Hepatic stellate cell (primary cell): ENCODE measurements at regions not wholly inside any gene's neighbourhood (a gene's known extent, or its start where the extent isn't known, plus 50 kb on each side); places are given as distances from the start of the nearest gene placed in this dataset.
"Not testable (repeated sequence)": the region's sequence is repeated elsewhere in the genome, so short reads cannot be mapped to it uniquely, and the experiment has no call there.

Experiments
- DNase-seq: peaks from one replicate; pipeline ENCODE4 v3.0.0; 2011; ENCODE audit warnings: low spot score

DNA sequence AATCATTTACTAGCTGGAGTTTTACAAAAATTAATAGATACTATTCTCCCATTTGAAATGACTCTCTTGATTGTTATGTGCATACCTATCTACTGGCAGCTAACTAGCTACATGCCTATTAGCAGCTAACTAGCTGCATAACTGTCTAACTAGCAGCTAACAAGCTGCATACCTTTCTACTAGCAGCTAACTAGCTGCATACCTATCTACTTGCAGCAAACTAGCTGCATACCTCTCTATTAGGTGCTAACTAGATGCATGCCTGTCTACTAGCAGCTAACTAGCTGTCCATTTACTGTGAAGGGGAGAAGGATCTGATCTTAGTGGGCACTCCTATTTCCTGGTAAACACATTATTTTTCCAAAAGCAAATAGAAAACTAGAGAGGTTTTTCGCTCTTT is 439.4 kb upstream of the PFKP start:
- DNase-seq: no peak

DNA sequence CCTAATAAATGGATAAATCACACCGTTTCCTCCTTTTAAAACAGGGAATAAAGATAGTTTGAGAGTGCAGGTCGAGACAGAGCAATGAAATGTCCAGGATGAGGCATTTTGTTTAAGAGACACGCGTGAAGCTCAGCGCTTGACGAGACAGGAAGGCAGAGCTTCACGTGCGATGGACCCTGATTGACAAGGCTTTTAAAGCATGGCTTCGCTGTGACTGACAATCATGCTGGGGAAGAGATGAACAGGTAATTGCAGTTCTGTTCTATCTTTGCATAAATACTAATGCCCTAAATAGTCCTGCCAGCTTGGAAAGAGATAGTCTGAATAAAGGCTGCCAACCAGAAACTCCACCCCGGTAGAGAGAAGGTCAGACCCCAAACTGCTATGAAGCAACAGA is 442.3 kb upstream of the PFKP start:
- DNase-seq: no peak

DNA sequence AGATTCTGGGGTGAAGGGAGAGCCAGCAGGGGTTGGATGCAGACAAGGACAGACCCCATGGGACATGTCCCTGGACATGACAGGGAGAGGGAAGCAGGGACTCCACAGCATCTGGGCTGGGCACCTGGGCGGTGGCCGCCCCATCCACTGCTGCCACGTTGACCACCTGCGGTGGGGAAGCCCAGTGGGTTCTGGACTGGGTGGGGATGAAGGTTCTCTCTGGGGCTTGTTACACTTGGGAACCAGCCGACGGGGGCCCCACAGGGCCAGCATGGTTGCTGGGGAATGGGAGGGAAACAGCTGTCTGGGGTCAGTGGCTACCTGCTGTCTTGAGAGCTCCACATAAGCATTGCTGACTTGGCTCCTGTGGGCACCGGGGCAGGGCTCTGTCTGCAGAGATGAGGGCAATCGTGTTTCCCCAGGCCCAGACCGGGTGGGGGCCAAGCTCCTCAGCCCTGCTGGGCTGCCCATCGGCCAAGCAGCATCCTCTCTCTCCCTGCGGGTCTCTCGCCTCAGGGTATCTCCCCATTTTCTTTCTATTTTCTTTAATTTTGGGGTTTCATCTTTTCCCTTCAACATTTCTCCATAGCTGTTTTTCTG is 443.6 kb upstream of the PFKP start:
- no peak for DNase-seq

DNA sequence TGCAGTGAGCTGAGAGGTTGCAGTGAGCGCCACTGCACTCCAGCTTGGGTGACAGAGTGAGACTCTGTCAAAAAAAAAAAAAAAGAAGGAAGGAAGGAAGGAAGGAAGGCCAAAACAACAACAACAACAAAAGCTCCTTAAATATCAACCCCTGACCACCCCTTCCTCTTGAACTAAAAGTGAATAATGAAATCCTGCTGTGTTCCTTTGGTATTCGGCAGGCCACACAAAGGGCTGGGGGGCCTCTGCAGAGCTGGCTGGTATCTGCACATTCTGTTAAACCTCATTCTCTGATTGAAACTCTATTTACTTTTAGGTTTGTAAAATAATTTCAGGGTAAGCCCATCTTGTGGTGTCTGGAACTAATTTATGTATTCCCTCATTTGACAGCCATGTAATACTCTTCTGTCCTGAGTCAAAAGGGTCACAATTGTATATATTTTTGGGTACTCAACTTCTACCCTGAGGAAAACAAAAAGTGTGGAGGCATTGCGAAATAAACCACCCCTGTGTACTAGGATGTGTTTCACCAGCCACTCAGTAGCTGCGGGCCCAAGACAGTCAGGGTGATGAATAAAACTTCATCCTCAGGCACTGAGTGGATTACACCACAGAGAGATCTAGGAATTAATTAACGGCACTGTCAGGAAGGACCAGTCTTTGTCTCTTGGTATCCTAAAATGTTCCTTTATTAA is 446.4 kb upstream of the PFKP start:
- no peak for DNase-seq

DNA sequence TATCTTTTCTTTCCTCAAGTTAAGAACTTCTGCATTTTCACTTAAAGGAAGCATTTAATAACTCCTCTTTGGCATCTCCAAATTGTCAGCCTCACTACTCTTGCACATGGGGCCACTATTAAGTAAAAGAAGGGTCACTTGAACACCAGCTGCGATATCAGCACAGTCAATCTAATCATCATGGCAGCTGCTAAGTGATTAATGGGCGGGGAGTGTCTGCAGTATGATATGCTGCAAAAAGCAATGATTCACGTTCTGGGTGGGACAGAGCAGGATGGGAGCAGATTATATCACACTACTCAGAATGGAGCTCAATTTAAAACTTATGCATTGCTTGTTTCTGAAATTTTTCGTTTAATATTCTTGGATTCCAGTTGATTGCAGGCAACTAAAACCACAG is 447.4 kb upstream of the PFKP start:
- DNase-seq: no peak

DNA sequence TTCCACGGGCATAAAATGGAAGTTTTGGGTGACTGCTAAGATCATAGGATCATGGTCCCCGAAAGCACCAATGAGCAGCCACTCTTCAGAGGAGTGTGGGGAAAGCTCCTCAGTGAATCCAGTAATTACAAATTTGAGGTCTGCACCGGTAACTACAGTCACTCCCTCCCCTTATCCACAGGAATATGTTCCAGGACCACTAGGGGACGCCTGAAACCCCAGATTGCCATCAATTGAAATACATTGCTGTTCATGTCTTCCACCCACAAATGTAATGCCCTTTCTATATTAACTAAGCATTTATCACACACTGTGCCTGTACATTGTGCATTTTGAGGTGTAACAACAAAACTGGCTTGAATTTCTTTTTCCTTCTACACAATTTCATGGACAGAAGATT is 447.9 kb upstream of the PFKP start:
- no peak for DNase-seq

DNA sequence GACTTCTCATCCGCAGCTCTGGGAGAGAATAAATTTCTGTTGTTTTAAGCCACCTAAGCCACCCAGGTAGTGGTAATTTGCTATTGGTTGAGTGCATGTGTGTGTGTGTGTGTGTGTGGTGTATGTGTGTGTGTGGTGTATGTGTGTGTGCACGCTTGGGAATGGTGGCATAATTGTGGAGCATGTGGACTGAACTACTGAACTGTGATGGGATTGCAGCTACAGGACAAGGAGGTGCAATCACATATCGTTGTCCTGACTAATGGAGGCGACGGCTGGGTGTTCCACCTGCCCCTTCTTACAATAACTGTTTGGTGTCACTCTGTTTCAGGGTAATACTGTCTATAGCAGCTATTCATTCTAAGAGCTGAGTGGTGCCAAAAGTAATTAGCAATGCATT is 448.7 kb upstream of the PFKP start:
- DNase-seq: no peak

DNA sequence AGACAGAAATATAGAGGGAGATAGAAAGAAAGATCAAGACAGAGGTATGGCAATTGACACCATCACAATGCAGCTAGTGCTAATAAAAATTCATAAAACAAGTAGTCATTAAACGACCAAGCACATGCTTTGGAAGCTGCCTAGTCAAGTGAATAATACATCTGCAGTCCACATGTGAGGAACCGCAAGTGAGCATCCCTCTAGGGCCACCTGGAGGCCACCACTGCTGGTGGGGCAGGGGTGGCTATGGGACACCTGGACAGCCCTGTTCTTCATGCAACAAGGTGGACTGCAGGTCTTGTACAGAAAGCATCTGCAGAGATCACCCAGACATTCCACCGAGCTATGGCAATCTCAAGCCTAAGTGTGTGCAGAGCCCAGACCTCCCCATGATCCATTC is 451.1 kb upstream of the PFKP start:
- DNase-seq: no peak

DNA sequence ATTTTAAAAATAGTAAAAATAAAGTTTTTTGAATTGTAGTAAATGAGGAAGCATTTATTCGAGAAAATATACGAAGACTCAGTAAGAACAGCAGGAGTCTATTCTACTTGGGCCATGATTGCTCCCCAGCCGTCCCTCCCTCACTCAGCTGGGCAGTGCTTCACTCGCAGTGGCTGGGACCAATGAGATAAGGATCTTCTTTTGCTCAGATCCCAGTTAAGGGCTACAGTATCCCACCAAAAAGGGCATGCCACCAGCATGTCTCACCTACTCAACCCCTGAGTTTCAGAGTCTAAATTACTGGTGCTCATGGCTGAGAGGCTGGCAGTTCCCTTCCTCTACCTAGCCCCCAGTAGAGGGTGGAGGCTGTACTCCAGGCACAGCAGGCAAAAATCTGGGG is 455.7 kb upstream of the PFKP start:
- no peak for DNase-seq

DNA sequence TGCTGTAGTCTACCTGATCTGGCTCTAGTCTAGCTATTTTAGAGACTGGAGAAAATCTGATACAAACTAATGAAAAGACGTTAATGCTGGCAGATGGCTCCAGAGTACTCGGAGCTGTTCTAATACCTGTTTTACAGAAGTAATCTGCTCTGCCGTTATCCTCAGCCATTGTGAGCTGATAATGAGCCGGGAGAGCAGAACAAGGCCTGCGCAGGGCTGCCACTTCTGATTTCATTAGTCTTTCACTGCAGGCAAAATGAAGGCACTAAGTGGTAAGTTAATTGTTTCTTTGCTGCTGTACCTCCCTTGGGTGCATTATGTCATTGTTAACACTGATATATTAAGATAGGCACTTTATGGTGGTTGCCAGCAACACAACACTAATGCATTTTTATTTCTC is 456.4 kb upstream of the PFKP start:
- no peak for DNase-seq

DNA sequence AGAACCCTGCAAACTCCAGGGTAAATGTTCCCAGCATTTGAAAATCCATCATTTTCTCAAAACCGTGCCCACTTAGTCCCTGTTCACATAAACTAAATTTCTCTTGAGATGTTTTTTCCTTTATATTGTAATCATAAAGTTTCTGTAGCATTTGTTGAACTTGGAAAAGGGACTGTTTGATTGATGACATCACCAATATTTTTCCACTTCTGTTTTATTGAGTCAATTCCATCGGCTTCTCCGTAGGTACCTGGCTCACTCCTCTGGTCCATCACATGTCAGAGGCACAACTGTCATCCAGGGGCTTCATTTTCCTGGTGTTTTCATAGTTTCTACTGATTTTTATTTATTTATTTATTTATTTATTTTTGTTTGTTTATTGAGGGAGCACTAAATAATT is 462.5 kb upstream of the PFKP start:
- no peak for DNase-seq

DNA sequence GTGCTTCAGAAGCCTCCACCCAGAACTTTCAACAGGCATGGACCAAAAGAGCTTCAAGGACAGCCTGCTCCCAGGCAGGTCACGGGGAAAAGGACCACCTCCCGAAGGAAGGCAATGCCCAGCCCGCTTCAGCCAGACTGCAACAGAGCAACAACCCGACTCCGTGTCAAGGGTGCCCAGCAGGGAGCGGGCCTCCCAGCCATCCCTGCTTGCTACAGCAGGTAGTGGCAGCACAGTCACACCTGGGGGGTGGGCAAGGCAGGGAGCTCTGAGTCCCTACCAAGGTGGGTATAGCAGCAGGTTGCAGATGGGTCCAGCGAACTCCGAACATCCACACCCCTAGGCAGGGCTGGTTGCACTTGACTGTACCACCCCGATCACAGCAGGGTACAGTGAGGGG is 467.8 kb upstream of the PFKP start:
- no peak for DNase-seq

DNA sequence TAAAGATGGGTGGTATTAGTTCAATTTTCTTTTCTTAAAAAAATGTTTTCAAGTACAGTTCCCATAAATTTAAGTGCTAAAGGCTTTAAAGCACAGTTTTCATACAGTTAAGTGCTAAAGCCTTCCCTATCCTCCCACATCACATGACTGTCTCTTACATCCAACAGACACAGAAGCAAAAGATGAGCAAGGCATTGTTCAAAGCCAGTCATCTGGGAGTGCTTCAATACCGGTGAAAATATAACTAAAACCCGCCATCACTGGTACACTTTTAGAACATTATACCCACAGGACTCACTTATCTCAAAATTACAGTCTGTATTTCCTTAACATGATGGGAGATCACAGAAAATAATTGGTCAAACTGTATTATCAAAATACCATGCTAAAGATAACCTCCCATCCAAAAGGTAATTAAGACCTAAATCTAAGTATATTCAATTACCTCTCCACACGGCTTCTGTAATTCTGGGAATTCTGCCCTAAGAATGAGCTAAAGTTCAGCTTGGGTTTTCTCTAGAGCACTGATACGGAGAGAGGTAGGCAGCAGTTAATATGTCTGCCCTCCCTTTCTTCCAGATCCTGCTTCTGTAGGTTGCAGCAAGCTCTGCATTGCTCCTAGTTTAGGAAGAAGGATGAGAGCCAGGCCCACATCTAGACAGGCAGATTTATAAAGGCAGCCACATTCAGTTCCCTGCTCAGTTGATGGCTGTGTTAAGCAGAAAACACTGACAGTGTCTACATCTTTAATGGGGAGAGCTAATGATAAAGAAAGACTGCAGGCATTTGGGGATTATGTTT is 474.8 kb upstream of the PFKP start:
- DNase-seq: no peak

DNA sequence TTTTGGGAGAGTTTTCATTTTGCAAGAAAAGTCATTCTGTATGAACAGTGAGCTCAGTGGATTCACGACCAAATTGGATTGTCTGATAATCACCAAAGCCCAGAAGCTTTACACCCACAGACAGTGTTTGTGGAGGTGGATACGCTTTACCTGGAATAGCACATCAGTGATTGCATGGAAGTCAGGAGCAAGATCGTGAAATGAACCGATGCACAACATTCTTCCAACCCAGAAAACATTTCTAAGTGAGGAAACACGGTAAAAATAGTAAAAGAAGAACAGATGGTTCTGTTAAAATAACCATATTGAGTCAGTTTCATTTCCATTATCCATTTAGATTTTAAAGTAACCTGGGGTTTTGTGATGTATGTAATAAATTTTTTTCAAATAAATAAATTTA is 478.2 kb upstream of the PFKP start:
- no peak for DNase-seq

DNA sequence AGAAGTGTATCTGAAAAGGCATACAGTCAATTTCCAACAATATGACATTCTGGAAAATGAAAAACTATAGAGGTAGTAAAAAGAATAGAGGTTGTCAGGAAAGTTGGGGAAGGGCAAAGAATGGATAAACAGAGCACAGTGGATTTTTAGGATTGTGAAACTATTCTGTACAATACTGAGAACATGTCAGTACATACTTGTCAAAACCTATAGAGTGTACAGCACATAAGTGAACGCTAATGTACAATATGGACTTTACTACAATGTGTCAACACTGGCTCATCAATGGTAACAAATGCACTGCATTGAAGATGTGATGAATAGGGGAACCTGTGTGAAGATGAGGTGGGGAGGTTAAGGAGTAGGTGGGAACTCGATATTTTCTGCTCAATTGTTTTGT is 483.0 kb upstream of the PFKP start:
- no peak for DNase-seq

DNA sequence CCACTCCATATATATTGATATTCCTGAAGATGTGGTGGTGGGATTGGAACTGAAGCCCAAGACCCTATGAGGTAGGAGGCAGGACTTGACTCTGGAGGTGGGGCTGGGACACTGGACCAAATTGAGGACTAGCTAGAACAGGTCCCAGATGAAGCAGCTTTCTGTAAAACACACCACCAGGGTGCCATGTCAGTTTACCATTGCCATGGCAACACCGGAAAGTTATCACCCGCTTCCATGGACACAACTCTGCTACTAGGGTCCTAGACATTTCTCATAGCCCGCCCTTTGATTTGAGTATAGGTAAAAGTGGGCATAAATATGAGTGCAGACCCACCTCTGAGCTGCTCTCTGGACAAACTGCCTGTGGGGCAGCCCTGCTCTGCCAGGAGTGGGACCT is 490.5 kb upstream of the PFKP start:
- no peak for DNase-seq

DNA sequence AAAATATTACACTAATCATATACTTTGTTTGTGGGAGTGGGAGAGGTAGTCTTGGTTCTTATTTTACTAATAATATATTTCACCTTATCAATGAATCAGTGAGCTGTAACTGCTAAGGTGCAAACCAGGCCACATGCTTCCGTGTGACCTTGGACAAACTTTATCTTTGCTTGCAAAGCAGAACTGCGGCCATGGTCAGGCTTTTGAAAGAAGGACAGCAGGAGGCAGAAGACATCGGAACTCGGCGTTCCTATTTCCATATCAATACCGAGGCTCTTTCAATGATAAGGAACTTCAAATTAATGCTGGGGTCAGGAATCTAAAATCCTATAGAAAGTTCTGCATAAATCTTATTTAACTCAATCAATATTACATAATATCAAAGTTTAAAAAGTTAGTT is 491.9 kb upstream of the PFKP start:
- no peak for DNase-seq

DNA sequence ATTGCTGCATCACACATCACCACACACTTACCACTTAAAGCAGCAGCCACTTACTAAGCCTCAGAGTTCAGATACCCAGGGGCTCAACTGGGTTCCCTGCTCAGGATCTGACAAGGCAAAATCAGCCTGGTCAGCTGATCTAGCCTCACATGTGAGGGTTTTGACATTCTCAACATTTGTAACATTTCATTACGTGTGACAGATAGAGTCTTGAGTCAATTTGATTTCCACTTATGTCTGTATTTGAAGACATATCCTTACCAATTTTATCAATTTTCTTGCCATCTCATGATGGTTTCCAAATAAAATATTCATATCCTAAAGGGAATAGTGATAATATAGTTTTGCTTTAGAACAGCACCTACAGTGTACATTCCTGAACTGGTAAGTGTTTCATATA is 494.7 kb upstream of the PFKP start:
- no peak for DNase-seq

DNA sequence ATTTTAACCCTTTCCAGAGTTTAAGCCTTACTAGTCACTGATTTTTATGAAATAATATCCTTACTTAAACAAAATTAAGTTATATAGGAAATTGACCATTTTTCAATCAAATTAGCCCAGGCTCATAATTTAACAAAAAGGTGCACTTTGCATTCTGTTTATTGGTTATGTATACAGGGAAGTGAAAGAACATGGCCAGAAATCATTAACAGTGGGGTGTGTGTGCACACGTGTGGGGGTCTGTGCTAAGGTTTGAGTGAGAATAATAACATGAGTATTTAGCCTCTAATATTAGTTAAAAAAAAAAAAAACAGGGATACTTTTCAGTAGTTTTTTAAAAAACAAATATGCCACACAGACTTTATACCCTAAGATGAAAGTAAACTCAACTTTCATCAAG is 510.5 kb upstream of the PFKP start:
- DNase-seq: no peak

DNA sequence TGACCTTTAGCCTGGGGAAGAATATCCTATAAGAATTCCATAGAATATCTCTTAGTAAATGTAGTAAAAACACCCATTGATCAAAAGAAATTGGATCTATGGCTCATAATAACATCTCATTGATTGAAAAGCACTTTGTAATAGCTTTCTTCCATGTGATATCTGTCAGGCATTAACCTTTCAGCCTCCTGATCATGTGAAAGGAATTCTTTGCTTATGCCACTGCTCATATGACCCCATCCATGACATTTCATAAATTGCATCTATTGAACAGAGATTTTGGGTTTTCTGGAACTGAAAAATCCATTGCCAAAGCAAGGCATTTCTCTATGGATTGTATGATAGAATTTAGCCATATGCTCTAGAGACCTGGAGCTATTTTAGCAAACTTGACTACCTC is 519.3 kb upstream of the PFKP start:
- DNase-seq: no peak

DNA sequence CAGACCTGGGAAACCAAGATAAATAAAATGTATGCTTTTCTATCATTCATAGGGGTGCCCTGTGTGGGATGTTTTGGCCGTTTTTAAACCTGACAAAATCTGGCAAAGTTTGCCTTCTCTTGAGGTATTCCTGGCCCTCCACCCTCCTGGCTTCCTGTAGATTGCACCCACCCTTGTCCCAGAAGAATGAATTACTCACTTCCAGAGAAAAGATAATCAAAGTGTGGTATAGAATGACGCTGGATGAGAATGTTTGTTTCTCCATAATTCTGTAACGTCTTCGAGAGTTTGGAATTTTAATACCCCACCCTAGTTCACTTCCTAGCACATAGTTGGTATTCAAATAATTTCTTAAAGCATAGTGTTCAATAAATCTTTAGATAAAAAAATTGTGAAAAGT is 519.7 kb upstream of the PFKP start:
- DNase-seq: no peak

DNA sequence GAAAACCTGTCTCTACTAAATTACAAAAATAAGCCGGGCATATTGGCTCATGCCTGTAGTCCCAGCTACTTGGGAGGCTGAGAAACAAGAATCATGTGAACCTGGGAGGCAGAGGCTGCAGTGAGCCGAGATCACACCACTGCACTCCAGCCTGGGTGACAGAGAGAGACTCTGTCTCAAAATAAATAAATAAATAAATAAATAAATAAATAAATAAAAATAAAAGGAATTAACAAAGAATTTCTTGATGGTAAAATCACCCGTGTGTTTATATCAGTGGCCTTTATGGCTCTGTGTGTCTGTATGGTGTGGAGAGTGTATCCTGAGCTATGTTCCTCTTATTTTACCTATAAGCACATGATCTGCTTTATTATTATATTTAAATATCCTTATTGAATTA is 520.5 kb upstream of the PFKP start:
- DNase-seq: not testable (repeated sequence)

DNA sequence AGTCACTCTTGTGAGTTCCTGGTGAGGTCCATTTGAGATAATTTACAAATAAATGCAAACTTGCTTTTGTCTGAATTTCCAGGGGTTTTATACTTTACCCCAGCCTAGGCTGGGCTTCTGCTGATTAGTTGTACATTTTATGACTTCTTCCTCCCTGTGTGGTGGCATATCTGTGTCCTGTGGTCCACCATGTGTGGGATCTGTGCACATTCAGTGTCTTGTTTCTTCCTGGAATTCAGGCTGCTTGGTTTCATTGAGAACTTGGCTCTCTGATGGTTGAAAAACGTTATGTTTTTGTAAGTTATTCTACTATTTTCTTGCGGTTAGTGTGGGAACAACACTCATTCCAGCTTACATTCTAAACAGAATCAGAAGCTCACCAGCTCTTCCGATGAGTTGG is 523.4 kb upstream of the PFKP start:
- DNase-seq: no peak
